Neuronal stem cell (in vitro differentiated cells): ENCODE measurements at regions not wholly inside any gene's neighbourhood (a gene's known extent, or its start where the extent isn't known, plus 50 kb on each side); places are given as distances from the start of the nearest gene placed in this dataset.

Experiments used
- DNase-seq: peaks from one replicate; pipeline ENCODE4 v3.0.0-alpha.2; 2013; ENCODE audit warnings: low spot score
- H2AFZ ChIP-seq: one replicate; pipeline ENCODE4 v1.6.1; 2013; ENCODE audit warnings: mild to moderate bottlenecking, low read length, inconsistent platforms
- H2AK5ac ChIP-seq: 2 replicates; pipeline ENCODE4 v1.6.1; 2013; ENCODE audit warnings: low read depth, mild to moderate bottlenecking, inconsistent platforms, low read length, moderate library complexity, mixed read lengths
- H2BK120ac ChIP-seq: 2 replicates; pipeline ENCODE4 v1.6.1; 2013; ENCODE audit warnings: low read depth, mild to moderate bottlenecking, inconsistent platforms, low read length, moderate library complexity, mixed read lengths
- H2BK12ac ChIP-seq: one replicate; pipeline ENCODE4 v1.6.1; 2013; ENCODE audit warnings: low read length, inconsistent platforms
- H2BK15ac ChIP-seq: 2 replicates; pipeline ENCODE4 v1.6.1; 2013; ENCODE audit warnings: mild to moderate bottlenecking, low read length, inconsistent platforms, mixed read lengths
- H2BK5ac ChIP-seq: one replicate; pipeline ENCODE4 v1.6.1; 2013; ENCODE audit warnings: inconsistent platforms, mild to moderate bottlenecking, low read length, moderate library complexity
- H3K14ac ChIP-seq: one replicate; pipeline ENCODE4 v1.6.1; 2013; ENCODE audit warnings: low read length, inconsistent platforms
- H3K18ac ChIP-seq: 2 replicates; pipeline ENCODE4 v1.6.1; 2013; ENCODE audit warnings: low read length, inconsistent platforms
- H3K23ac ChIP-seq: 2 replicates; pipeline ENCODE4 v1.6.1; 2013; ENCODE audit warnings: low read depth, mild to moderate bottlenecking, mixed read lengths, low read length, inconsistent platforms; ENCODE audit not compliant: poor library complexity
- H3K27ac ChIP-seq: replicated peaks from 3 replicates; pipeline ENCODE4 v1.5.1; 2013; ENCODE audit warnings: low read length, inconsistent platforms
- H3K27me3 ChIP-seq, 3 experiments: 2 replicates each; pipeline ENCODE4 v1.6.1; 2013; ENCODE audit warnings: low read length in 3 of 3, mild to moderate bottlenecking in 2 of 3, inconsistent platforms in 1 of 3, low read depth in 1 of 3, mixed read lengths in 1 of 3, moderate library complexity in 1 of 3; ENCODE audit not compliant: control insufficient read depth in 3 of 3, insufficient read depth in 3 of 3
- H3K36me3 ChIP-seq, 2 donors: replicated peaks in 1 of 2; 2 replicates each; pipeline ENCODE4 v1.6.1; 2013; ENCODE audit warnings: low read length in 2 of 2; ENCODE audit not compliant: control insufficient read depth in 2 of 2, insufficient read depth in 2 of 2
- H3K4ac ChIP-seq: 2 replicates; pipeline ENCODE4 v1.6.1; 2013; ENCODE audit warnings: inconsistent platforms, mild to moderate bottlenecking, low read length, moderate library complexity
- H3K4me1 ChIP-seq, 2 donors: 1 replicate in 1 of 2; 2 replicates in 1 of 2; pipeline ENCODE4 v1.6.1; 2013; ENCODE audit warnings: low read length in 2 of 2, low read depth in 1 of 2; ENCODE audit not compliant: control insufficient read depth in 2 of 2, insufficient read depth in 1 of 2
- H3K4me2 ChIP-seq: one replicate; pipeline ENCODE4 v1.6.1; 2013; ENCODE audit warnings: mild to moderate bottlenecking, low read length, inconsistent platforms; ENCODE audit not compliant: insufficient read depth, poor library complexity, severe bottlenecking
- H3K4me3 ChIP-seq, 2 donors: 2 replicates each; pipeline ENCODE4 v1.5.1; 2013; ENCODE audit warnings: low read length in 2 of 2, mild to moderate bottlenecking in 2 of 2, inconsistent platforms in 1 of 2, moderate library complexity in 1 of 2
- H3K79me1 ChIP-seq: one replicate; pipeline ENCODE4 v1.6.1; 2013; ENCODE audit warnings: low read depth, mild to moderate bottlenecking, inconsistent platforms, low read length, moderate library complexity
- H3K9ac ChIP-seq: one replicate; pipeline ENCODE4 v1.6.1; 2013; ENCODE audit warnings: mild to moderate bottlenecking, low read depth, low read length, inconsistent platforms; ENCODE audit not compliant: poor library complexity
- H3K9me3 ChIP-seq, 2 donors: replicated peaks in 1 of 2; 2 replicates each; pipeline versions ENCODE3 to v1.6.1; 2013; ENCODE audit warnings: low read length in 2 of 2, mild to moderate bottlenecking in 2 of 2, inconsistent platforms in 1 of 2, low read depth in 1 of 2, mixed read lengths in 1 of 2, moderate library complexity in 1 of 2; ENCODE audit not compliant: control insufficient read depth in 2 of 2, insufficient read depth in 1 of 2
- H4K8ac ChIP-seq: one replicate; pipeline ENCODE4 v1.6.1; 2013; ENCODE audit warnings: low read depth, mild to moderate bottlenecking, inconsistent platforms, low read length, moderate library complexity
- H4K91ac ChIP-seq: one replicate; pipeline ENCODE4 v1.6.1; 2013; ENCODE audit warnings: low read length, low read depth, mild to moderate bottlenecking, inconsistent platforms; ENCODE audit not compliant: poor library complexity
- WGBS, 2 donors: extraction: QIAGEN DNeasy Blood & Tissue Kit; methylation state at CpG; one replicate each; pipeline ENCODE4 v1.1.7; 2013; ENCODE audit warnings: missing lambda C conversion rate in 2 of 2, mixed read lengths in 1 of 2; ENCODE audit not compliant: insufficient read length in 2 of 2, insufficient replicate concordance in 1 of 2; ENCODE audit errors: extremely low coverage in 2 of 2; 5-methylcytosine and 5-hydroxymethylcytosine counted together

DNA sequence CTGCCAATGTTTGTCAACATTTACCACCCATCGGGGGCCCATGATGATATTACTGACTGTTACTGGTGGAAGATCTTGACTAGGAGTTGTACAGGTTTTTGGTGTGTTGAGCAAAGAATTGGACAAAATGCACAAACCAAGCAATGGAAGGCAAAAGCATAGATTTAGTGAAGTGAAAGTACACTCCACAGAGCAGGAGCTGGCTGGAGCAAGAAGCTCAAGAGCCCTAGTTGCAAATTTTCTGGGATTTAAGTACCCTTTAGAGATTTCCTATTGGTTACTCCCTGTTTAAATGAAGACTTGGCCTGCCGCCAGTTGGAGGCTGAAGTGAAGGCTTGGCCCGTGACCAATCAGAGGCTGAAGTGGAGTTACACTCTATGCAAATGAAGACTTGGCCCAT lies 128.6 kb upstream of the KL start:
- Histone ChIP-seq H3K4me1 (peaks cover 0 to 2% of the 10 kb centered on the region in 2 donors), H4K91ac (no peak overlapping the region), H2BK15ac (no peak overlapping the region), H3K4ac (no peak overlapping the region), H2BK120ac (no peak overlapping the region), H3K79me1 (no peaks in the 10 kb centered on the region), H2AFZ (no peak overlapping the region), H3K18ac (no peak overlapping the region), H2AK5ac (no peak overlapping the region), H3K4me3 (no peak overlapping the region), H3K27me3 (no peaks in the 10 kb centered on the region), H3K4me2 (no peak overlapping the region), H3K23ac (no peak overlapping the region), H4K8ac (no peak overlapping the region), H2BK12ac (no peak overlapping the region), H3K27ac (no peak overlapping the region), H3K36me3 (no peaks in the 10 kb centered on the region), H3K9ac (no peak overlapping the region), H3K9me3 (peaks cover 2 to 6% of the 10 kb centered on the region in 2 donors), H3K14ac (no peak overlapping the region), H2BK5ac (no peak overlapping the region)
- DNase-seq, result no peak
- WGBS, 2 donors, result no CpG with 5 or more reads among the region's 3 CpGs

- H3K23ac ChIP-seq, result no peak overlapping the region
- no peak overlapping the region for H3K14ac ChIP-seq
- H2BK120ac ChIP-seq, result peak overlapping the region; percentile 40
- no peak for DNase-seq
- H3K27me3 ChIP-seq, result no peaks in the 10 kb centered on the region
- H3K4me1 ChIP-seq, result peaks cover 0 to 2% of the 10 kb centered on the region in 2 donors
- H2AFZ ChIP-seq, result no peak overlapping the region
- no peaks in the 10 kb centered on the region for H3K36me3 ChIP-seq
- H2BK15ac ChIP-seq, result no peak overlapping the region
- no peak overlapping the region for H4K8ac ChIP-seq
- no CpG with 5 or more reads among the region's 6 CpGs for WGBS, 2 donors
- no peak overlapping the region for H3K18ac ChIP-seq
- H3K27ac ChIP-seq, result no peak overlapping the region
- H3K4me3 ChIP-seq, result no peak overlapping the region
- no peak overlapping the region for H4K91ac ChIP-seq
- H3K4ac ChIP-seq, result no peak overlapping the region
- no peak overlapping the region for H2BK12ac ChIP-seq
- H2BK5ac ChIP-seq, result no peak overlapping the region
- H3K4me2 ChIP-seq, result no peak overlapping the region
- no peak overlapping the region for H3K9ac ChIP-seq
- H3K79me1 ChIP-seq, result no peaks in the 10 kb centered on the region
- peaks cover 2 to 9% of the 10 kb centered on the region in 2 donors for H3K9me3 ChIP-seq
- H2AK5ac ChIP-seq, result no peak overlapping the region
Observed at GRCh38 chr13:32889986-32890565, 126.1 kb upstream of the KL start.

DNA sequence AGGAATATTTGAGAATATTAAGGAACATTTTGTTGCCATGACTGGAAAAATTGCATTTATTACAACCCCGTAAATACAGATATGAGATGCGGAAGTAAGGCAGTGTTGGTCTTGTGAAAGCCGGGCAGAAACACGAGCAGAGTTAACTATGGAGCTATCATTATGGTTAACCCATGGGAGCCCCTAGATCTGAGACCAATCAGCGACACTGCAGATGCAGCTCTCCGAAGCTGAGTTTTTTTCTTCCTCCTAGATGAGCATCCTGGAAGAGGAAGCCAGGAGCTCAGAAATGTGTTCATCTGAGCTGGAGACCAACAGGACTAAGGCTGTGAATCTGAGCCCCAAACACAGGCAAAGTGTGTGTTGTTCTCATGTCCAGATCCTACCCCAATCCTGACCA lies 123.0 kb upstream of the KL start:
- Histone ChIP-seq H3K27me3 (no peaks in the 10 kb centered on the region), H3K4me2 (no peak overlapping the region), H3K79me1 (no peaks in the 10 kb centered on the region), H3K9ac (no peak overlapping the region), H2BK15ac (no peak overlapping the region), H2BK12ac (no peak overlapping the region), H3K9me3 (peaks cover 0 to 3% of the 10 kb centered on the region in 2 donors), H2AFZ (no peak overlapping the region), H3K4me3 (no peak overlapping the region), H4K8ac (no peak overlapping the region), H2BK5ac (no peak overlapping the region), H3K27ac (no peak overlapping the region), H4K91ac (no peak overlapping the region), H3K4me1 (peaks cover 0 to 2% of the 10 kb centered on the region in 2 donors), H2AK5ac (no peak overlapping the region), H3K4ac (no peak overlapping the region), H3K18ac (no peak overlapping the region), H3K36me3 (no peaks in the 10 kb centered on the region), H3K23ac (no peak overlapping the region), H2BK120ac (no peak overlapping the region), H3K14ac (no peak overlapping the region)
- WGBS, 2 donors, result no CpG with 5 or more reads among the region's 6 CpGs
- no peak for DNase-seq

DNA sequence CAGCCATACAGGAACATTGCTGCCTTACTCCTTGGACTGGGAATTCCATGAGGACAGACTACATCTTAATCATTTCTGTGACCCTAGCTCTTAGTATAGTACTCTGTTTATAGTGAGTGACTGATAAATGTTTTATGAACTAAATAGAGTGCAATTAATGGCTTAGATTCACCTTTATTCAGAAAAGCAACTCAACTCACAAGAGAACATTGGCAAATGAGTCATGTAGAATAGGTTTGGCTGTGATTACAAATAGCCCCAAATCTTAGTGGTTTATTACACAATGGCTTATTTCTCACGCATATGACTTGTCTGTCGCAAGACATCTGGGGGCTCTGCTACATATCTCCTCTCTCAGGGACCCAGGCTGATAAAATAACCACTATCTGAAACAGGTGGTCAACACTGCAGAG lies 121.6 kb upstream of the KL start:
- H3K18ac ChIP-seq, result no peak overlapping the region
- no peak overlapping the region for H3K27ac ChIP-seq
- WGBS, 2 donors, result no CpG with 5 or more reads among the region's 2 CpGs
- H3K27me3 ChIP-seq, result no peaks in the 10 kb centered on the region
- H3K36me3 ChIP-seq, result no peaks in the 10 kb centered on the region
- H2BK12ac ChIP-seq, result no peak overlapping the region
- no peak overlapping the region for H2AK5ac ChIP-seq
- peaks cover 0 to 2% of the 10 kb centered on the region in 2 donors for H3K4me1 ChIP-seq
- H3K9me3 ChIP-seq, result peaks cover 0 to 3% of the 10 kb centered on the region in 2 donors
- no peak overlapping the region for H2BK15ac ChIP-seq
- H3K4ac ChIP-seq, result no peak overlapping the region
- no peak overlapping the region for H3K9ac ChIP-seq
- no peak overlapping the region for H2AFZ ChIP-seq
- H3K14ac ChIP-seq, result no peak overlapping the region
- no peak overlapping the region for H4K8ac ChIP-seq
- H3K4me3 ChIP-seq, result no peak overlapping the region
- no peak overlapping the region for H3K4me2 ChIP-seq
- H3K23ac ChIP-seq, result no peak overlapping the region
- H2BK5ac ChIP-seq, result no peak overlapping the region
- no peak overlapping the region for H4K91ac ChIP-seq
- DNase-seq, result no peak
- H3K79me1 ChIP-seq, result no peaks in the 10 kb centered on the region
- no peak overlapping the region for H2BK120ac ChIP-seq
